ENCODE measurements at regions not wholly inside any gene's neighbourhood (a gene's known extent, or its start where the extent isn't known, plus 50 kb on each side); places are given as distances from the start of the nearest gene placed in this dataset.
"Not testable (repeated sequence)": the region's sequence is repeated elsewhere in the genome, so short reads cannot be mapped to it uniquely, and the experiment has no call there.

DNA sequence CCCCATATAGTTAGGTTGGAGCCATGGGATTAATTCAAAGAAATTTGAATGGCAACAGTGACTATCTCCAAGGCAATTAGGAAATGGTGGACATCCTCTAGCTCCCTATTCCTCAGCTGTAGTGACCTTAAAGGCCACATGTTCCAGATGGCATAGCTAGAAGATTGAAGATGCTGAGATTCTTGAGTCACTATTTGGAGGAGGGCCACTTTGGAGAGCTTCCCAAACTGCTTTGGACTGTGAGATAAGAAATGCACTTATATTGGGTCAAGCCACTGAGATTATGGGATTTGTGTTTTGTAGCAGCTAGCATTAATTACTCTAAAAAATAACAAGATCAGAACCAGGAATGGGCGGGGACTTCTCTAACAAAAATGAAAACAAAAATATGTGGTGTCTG is 636.2 kb upstream of the CCNG1 start:
- Histone ChIP-seq H3K36me3 (ENCODE audit: insufficient read depth, low read length) (no peaks in the 10 kb centered on the region), H2AFZ (ENCODE audit: low read depth, low read length) (no peak overlapping the region), H3K9me3 (ENCODE audit: low read length) (no peaks in the 10 kb centered on the region), H3K4me3 (ENCODE audit: low read length) (no peak overlapping the region), H3K4me1 (ENCODE audit: insufficient read depth, low read length) (peaks cover 2% of the 10 kb centered on the region), H3K27me3 (ENCODE audit: insufficient read depth, low read length) (no peaks in the 10 kb centered on the region)

- no peaks in the 10 kb centered on the region for H3K27me3 ChIP-seq (ENCODE audit: insufficient read depth, low read length)
- H2AFZ ChIP-seq (ENCODE audit: low read depth, low read length) = no peak overlapping the region
- no peak overlapping the region for H3K4me3 ChIP-seq (ENCODE audit: low read length)
- no peaks in the 10 kb centered on the region for H3K4me1 ChIP-seq (ENCODE audit: insufficient read depth, low read length)
- H3K36me3 ChIP-seq (ENCODE audit: insufficient read depth, low read length) = no peaks in the 10 kb centered on the region
- no peaks in the 10 kb centered on the region for H3K9me3 ChIP-seq (ENCODE audit: low read length)
Measured at GRCh38 chr5:162806195-162806594, 631.2 kb upstream of the CCNG1 start.

GRCh38 chr5:162811071-162811470 is 626.3 kb upstream of the CCNG1 start:
- H2AFZ ChIP-seq (ENCODE audit: low read depth, low read length) = no peak overlapping the region
- H3K4me1 ChIP-seq (ENCODE audit: insufficient read depth, low read length) = no peaks in the 10 kb centered on the region
- H3K36me3 ChIP-seq (ENCODE audit: insufficient read depth, low read length) = no peaks in the 10 kb centered on the region
- H3K27me3 ChIP-seq (ENCODE audit: insufficient read depth, low read length) = no peaks in the 10 kb centered on the region
- H3K4me3 ChIP-seq (ENCODE audit: low read length) = no peak overlapping the region
- H3K9me3 ChIP-seq (ENCODE audit: low read length) = no peaks in the 10 kb centered on the region

GRCh38 chr5:162816816-162817215 is 620.6 kb upstream of the CCNG1 start:
- Histone ChIP-seq H3K9me3 (ENCODE audit: low read length) (no peaks in the 10 kb centered on the region), H3K27me3 (ENCODE audit: insufficient read depth, low read length) (no peaks in the 10 kb centered on the region)

DNA sequence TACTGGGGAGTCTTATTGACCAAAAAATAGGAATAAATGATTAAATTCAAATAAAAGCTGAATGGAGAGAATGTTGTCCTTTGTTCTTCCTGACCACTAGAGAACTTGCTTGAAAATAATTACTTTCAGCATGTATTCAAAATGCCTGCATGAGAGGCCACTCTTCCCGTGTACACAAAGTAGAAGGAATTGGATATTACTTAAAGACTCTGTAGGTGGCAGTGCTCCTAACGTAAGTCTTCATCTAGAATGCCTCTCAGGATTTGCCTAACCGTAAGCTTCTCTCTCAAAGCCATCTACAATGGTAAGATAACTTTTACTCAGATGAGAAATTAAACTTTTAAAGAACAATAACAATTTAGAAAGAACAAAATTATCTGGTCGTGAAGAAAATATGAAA is 620.0 kb upstream of the CCNG1 start:
- no peaks in the 10 kb centered on the region for H3K27me3 ChIP-seq (ENCODE audit: insufficient read depth, low read length)
- no peaks in the 10 kb centered on the region for H3K4me1 ChIP-seq (ENCODE audit: insufficient read depth, low read length)
- H3K36me3 ChIP-seq (ENCODE audit: insufficient read depth, low read length) = no peaks in the 10 kb centered on the region
- H3K4me3 ChIP-seq (ENCODE audit: low read length) = no peak overlapping the region
- no peak overlapping the region for H2AFZ ChIP-seq (ENCODE audit: low read depth, low read length)
- no peaks in the 10 kb centered on the region for H3K9me3 ChIP-seq (ENCODE audit: low read length)

More at GRCh38 chr5:162816816-162817215, 620.6 kb upstream of the CCNG1 start:
- Histone ChIP-seq H3K36me3 (ENCODE audit: insufficient read depth, low read length) (no peaks in the 10 kb centered on the region), H2AFZ (ENCODE audit: low read depth, low read length) (no peak overlapping the region), H3K4me1 (ENCODE audit: insufficient read depth, low read length) (no peaks in the 10 kb centered on the region), H3K4me3 (ENCODE audit: low read length) (no peak overlapping the region)

GRCh38 chr5:162821664-162822063 is 615.7 kb upstream of the CCNG1 start:
- not testable (repeated sequence) for H3K9me3 ChIP-seq (ENCODE audit: low read length); H3K4me1 ChIP-seq (ENCODE audit: insufficient read depth, low read length)

DNA sequence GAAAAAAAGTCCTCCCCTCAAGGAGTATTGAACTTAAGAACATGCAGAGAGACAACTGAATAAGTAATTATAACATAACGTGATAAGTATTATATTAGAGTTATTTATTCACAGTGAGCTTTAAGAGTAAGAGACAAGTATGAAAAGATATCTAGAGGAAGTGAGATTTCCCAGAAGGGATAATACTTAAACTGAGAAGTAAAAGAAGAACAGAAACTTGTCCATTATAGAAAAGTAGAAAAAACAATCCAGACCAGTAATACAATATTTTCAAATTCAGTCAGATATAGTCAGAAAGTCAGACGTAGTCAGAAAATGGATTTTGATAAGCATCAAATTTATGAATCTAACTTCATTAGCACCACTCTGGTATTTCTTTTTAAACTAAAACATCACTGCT is 613.0 kb upstream of the CCNG1 start:
- no peak overlapping the region for H3K4me3 ChIP-seq (ENCODE audit: low read length)
- H3K27me3 ChIP-seq (ENCODE audit: insufficient read depth, low read length) = no peaks in the 10 kb centered on the region
- H3K36me3 ChIP-seq (ENCODE audit: insufficient read depth, low read length) = no peaks in the 10 kb centered on the region
- H3K9me3 ChIP-seq (ENCODE audit: low read length) = no peaks in the 10 kb centered on the region
- no peaks in the 10 kb centered on the region for H3K4me1 ChIP-seq (ENCODE audit: insufficient read depth, low read length)
- H2AFZ ChIP-seq (ENCODE audit: low read depth, low read length) = no peak overlapping the region

More at GRCh38 chr5:162821664-162822063, 615.7 kb upstream of the CCNG1 start:
- H2AFZ ChIP-seq (ENCODE audit: low read depth, low read length); H3K27me3 ChIP-seq (ENCODE audit: insufficient read depth, low read length); H3K4me3 ChIP-seq (ENCODE audit: low read length); H3K36me3 ChIP-seq (ENCODE audit: insufficient read depth, low read length): not testable (repeated sequence)

GRCh38 chr5:162837155-162837554 is 600.2 kb upstream of the CCNG1 start:
- H2AFZ ChIP-seq (ENCODE audit: low read depth, low read length) = no peak overlapping the region
- no peaks in the 10 kb centered on the region for H3K4me1 ChIP-seq (ENCODE audit: insufficient read depth, low read length)
- no peak overlapping the region for H3K4me3 ChIP-seq (ENCODE audit: low read length)
- no peaks in the 10 kb centered on the region for H3K36me3 ChIP-seq (ENCODE audit: insufficient read depth, low read length)
- no peaks in the 10 kb centered on the region for H3K27me3 ChIP-seq (ENCODE audit: insufficient read depth, low read length)
- H3K9me3 ChIP-seq (ENCODE audit: low read length) = no peaks in the 10 kb centered on the region

GRCh38 chr5:162842727-162843126 is 594.7 kb upstream of the CCNG1 start:
- Histone ChIP-seq H3K4me3 (ENCODE audit: low read length) (no peak overlapping the region), H3K9me3 (ENCODE audit: low read length) (no peaks in the 10 kb centered on the region), H3K4me1 (ENCODE audit: insufficient read depth, low read length) (no peaks in the 10 kb centered on the region), H2AFZ (ENCODE audit: low read depth, low read length) (no peak overlapping the region), H3K27me3 (ENCODE audit: insufficient read depth, low read length) (no peaks in the 10 kb centered on the region), H3K36me3 (ENCODE audit: insufficient read depth, low read length) (no peaks in the 10 kb centered on the region)

DNA sequence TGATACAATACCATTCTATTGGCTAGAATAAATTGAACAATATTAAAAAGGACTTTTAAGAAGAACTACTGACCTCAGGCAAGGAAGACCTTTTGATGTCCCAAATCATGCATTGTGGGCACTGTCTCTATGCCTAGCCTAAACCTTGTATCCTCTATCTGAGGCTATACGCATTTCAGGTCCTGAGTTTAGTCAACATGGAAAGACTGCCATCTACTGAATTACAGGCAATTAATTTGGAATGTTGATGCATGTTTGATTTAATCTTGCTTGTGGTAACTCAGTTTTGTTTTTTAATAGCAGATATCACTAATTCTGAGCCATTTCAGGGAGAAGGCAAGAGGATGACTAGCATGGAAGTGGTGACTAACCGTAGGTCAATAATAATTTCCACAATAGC is 585.3 kb upstream of the CCNG1 start:
- Histone ChIP-seq H3K4me1 (ENCODE audit: insufficient read depth, low read length) (no peaks in the 10 kb centered on the region), H3K36me3 (ENCODE audit: insufficient read depth, low read length) (no peaks in the 10 kb centered on the region), H3K27me3 (ENCODE audit: insufficient read depth, low read length) (no peaks in the 10 kb centered on the region), H3K9me3 (ENCODE audit: low read length) (no peaks in the 10 kb centered on the region), H3K4me3 (ENCODE audit: low read length) (no peak overlapping the region), H2AFZ (ENCODE audit: low read depth, low read length) (no peak overlapping the region)

DNA sequence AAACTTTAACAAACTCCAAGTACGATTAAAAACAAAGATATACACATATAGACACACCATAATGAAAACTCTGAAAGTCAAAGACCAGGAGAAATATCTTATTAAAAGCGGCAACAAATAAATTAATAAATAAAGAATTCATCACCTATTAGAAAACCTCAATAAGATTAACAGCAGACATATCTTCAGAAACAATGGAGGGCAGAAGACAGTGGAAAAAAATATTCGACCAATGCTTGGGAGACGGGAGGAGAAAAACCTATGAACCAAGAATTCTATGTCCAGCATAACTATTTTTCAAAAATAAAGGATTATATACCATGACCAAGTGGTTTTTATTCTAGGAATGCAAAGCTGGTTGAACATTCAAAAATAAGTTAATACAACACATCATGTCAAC is 578.6 kb upstream of the CCNG1 start:
- Histone ChIP-seq H3K36me3 (ENCODE audit: insufficient read depth, low read length) (no peaks in the 10 kb centered on the region), H3K9me3 (ENCODE audit: low read length) (no peaks in the 10 kb centered on the region)

GRCh38 chr5:162870966-162871365 is 566.4 kb upstream of the CCNG1 start:
- Histone ChIP-seq H3K4me1 (ENCODE audit: insufficient read depth, low read length) (no peaks in the 10 kb centered on the region), H3K4me3 (ENCODE audit: low read length) (no peak overlapping the region), H2AFZ (ENCODE audit: low read depth, low read length) (no peak overlapping the region), H3K27me3 (ENCODE audit: insufficient read depth, low read length) (no peaks in the 10 kb centered on the region), H3K36me3 (ENCODE audit: insufficient read depth, low read length) (no peaks in the 10 kb centered on the region), H3K9me3 (ENCODE audit: low read length) (no peaks in the 10 kb centered on the region)

More for the DNA sequence above, 578.6 kb upstream of the CCNG1 start:
- Histone ChIP-seq H3K27me3 (ENCODE audit: insufficient read depth, low read length) (no peaks in the 10 kb centered on the region), H3K4me1 (ENCODE audit: insufficient read depth, low read length) (no peaks in the 10 kb centered on the region), H3K4me3 (ENCODE audit: low read length) (no peak overlapping the region), H2AFZ (ENCODE audit: low read depth, low read length) (no peak overlapping the region)

GRCh38 chr5:162882629-162883028 is 554.8 kb upstream of the CCNG1 start:
- Histone ChIP-seq H3K4me1 (ENCODE audit: insufficient read depth, low read length) (no peaks in the 10 kb centered on the region), H3K36me3 (ENCODE audit: insufficient read depth, low read length) (no peaks in the 10 kb centered on the region), H3K4me3 (ENCODE audit: low read length) (no peak overlapping the region), H2AFZ (ENCODE audit: low read depth, low read length) (no peak overlapping the region), H3K9me3 (ENCODE audit: low read length) (no peaks in the 10 kb centered on the region), H3K27me3 (ENCODE audit: insufficient read depth, low read length) (no peaks in the 10 kb centered on the region)

DNA sequence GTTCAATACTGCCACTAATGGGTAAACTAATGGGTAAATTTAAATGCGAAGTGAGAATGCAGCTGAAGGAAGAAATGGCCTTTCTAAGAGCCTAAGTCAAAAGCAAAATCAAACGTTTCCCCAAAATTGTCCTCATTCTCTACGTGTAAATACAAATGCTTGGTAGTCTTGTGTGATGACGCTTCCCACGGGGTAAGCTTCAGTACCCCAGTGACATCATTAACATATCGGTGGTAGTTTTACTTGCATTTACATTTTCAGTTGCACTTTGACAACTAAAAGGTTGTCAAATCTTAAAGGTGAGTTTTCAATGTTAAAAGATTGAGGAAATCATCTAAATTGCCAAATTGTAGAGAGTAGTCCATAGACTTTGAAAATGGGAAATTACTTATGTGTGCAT is 550.7 kb upstream of the CCNG1 start:
- H3K36me3 ChIP-seq (ENCODE audit: insufficient read depth, low read length) = no peaks in the 10 kb centered on the region
- no peak overlapping the region for H2AFZ ChIP-seq (ENCODE audit: low read depth, low read length)
- no peak overlapping the region for H3K4me3 ChIP-seq (ENCODE audit: low read length)
- H3K4me1 ChIP-seq (ENCODE audit: insufficient read depth, low read length) = no peaks in the 10 kb centered on the region
- no peaks in the 10 kb centered on the region for H3K27me3 ChIP-seq (ENCODE audit: insufficient read depth, low read length)
- no peaks in the 10 kb centered on the region for H3K9me3 ChIP-seq (ENCODE audit: low read length)

All from neuron (in vitro differentiated cells).